Nephron progenitor cell (in vitro differentiated cells): ENCODE measurements at regions not wholly inside any gene's neighbourhood (a gene's known extent, or its start where the extent isn't known, plus 50 kb on each side); places are given as distances from the start of the nearest gene placed in this dataset.

ENCODE experiments used
- DNase-seq: peaks from one replicate; pipeline ENCODE4 v3.0.0; 2021
- H3K27ac Mint-ChIP-seq: 2 replicates; pipeline ENCODE4 v1.8.0; 2021; ENCODE audit warnings: mild to moderate bottlenecking, moderate library complexity, mixed read lengths
- H3K27me3 Mint-ChIP-seq: 2 replicates; pipeline ENCODE4 v1.8.0; 2021; ENCODE audit warnings: mild to moderate bottlenecking, low read depth, mixed read lengths; ENCODE audit not compliant: poor library complexity
- H3K36me3 Mint-ChIP-seq: 2 replicates; pipeline ENCODE4 v1.8.0; 2021; ENCODE audit warnings: low read depth, mixed read lengths
- H3K4me1 Mint-ChIP-seq: 2 replicates; pipeline ENCODE4 v1.8.0; 2021; ENCODE audit warnings: mixed read lengths
- H3K4me3 Mint-ChIP-seq: 2 replicates; pipeline ENCODE4 v1.8.0; 2021; ENCODE audit warnings: mild to moderate bottlenecking, moderate library complexity, mixed read lengths
- H3K9me3 Mint-ChIP-seq: 2 replicates; pipeline ENCODE4 v1.8.0; 2021; ENCODE audit warnings: mild to moderate bottlenecking, moderate library complexity, mixed read lengths
- CTCF ChIP-seq: fragments of 200-600 bp; sonication (generic); IDR thresholded peaks from 2 replicates; pipeline ENCODE4 v1.5.0; 2021; ENCODE audit warnings: antibody characterized with exemption

GRCh38 chr9:78595200-78595945 lies 298.4 kb downstream of the PSAT1 start:
- Mint-ChIP-seq H3K4me3 (no peak overlapping the region), H3K4me1 (no peaks in the 10 kb centered on the region), H3K27ac (no peak overlapping the region), H3K9me3 (peaks cover 5% of the 10 kb centered on the region), H3K36me3 (no peaks in the 10 kb centered on the region), H3K27me3 (no peaks in the 10 kb centered on the region)
- DNase-seq = no peak
- no peak for TF ChIP-seq CTCF

- no peak overlapping the region for H3K27ac Mint-ChIP-seq
- H3K9me3 Mint-ChIP-seq = peaks cover 5% of the 10 kb centered on the region
- DNase-seq = no peak
- no peaks in the 10 kb centered on the region for H3K4me1 Mint-ChIP-seq
- TF ChIP-seq CTCF = no peak
- no peaks in the 10 kb centered on the region for H3K27me3 Mint-ChIP-seq
- H3K36me3 Mint-ChIP-seq = no peaks in the 10 kb centered on the region
- no peak overlapping the region for H3K4me3 Mint-ChIP-seq
Measured at GRCh38 chr9:78596346-78596745, 299.4 kb downstream of the PSAT1 start.

GRCh38 chr9:78598120-78598519 lies 301.2 kb downstream of the PSAT1 start:
- H3K36me3 Mint-ChIP-seq = no peaks in the 10 kb centered on the region
- TF ChIP-seq CTCF = no peak
- peaks cover 7% of the 10 kb centered on the region for H3K4me1 Mint-ChIP-seq
- H3K27ac Mint-ChIP-seq = no peak overlapping the region
- H3K27me3 Mint-ChIP-seq = no peaks in the 10 kb centered on the region
- H3K9me3 Mint-ChIP-seq = peaks cover 5% of the 10 kb centered on the region
- no peak for DNase-seq
- H3K4me3 Mint-ChIP-seq = no peak overlapping the region

- DNase-seq = no peak
- H3K36me3 Mint-ChIP-seq = no peaks in the 10 kb centered on the region
Measured at GRCh38 chr9:78599926-78600325, 303.0 kb downstream of the PSAT1 start.

GRCh38 chr9:78601957-78602565 lies 305.1 kb downstream of the PSAT1 start:
- Mint-ChIP-seq H3K4me3 (no peak overlapping the region), H3K36me3 (no peaks in the 10 kb centered on the region), H3K9me3 (no peaks in the 10 kb centered on the region), H3K27me3 (no peaks in the 10 kb centered on the region), H3K4me1 (peaks cover 40% of the 10 kb centered on the region), H3K27ac (no peak overlapping the region)
- peak; percentile 44 for DNase-seq
- TF ChIP-seq CTCF = peak; percentile 92

More at GRCh38 chr9:78599926-78600325, 303.0 kb downstream of the PSAT1 start:
- no peak for TF ChIP-seq CTCF
- H3K27ac Mint-ChIP-seq = no peak overlapping the region
- H3K4me1 Mint-ChIP-seq = peaks cover 21% of the 10 kb centered on the region
- no peak overlapping the region for H3K4me3 Mint-ChIP-seq
- peaks cover 5% of the 10 kb centered on the region for H3K9me3 Mint-ChIP-seq
- H3K27me3 Mint-ChIP-seq = no peaks in the 10 kb centered on the region
